Panc1 (cell line): ENCODE measurements at regions not wholly inside any gene's neighbourhood (a gene's known extent, or its start where the extent isn't known, plus 50 kb on each side); places are given as distances from the start of the nearest gene placed in this dataset.

Experiments used
- ATAC-seq: fragments of 200-7000 bp; cut with Tn5 transposase; 2 replicates; pipeline ENCODE4 v1.9.1; 2020; ENCODE audit warnings: mild to moderate bottlenecking, moderate library complexity
- BruUV-seq: library from RNA; stranded (reverse); fragments of 400-500 nt; replicated peaks from 2 replicates; lab custom pipeline; 2021; lab: Mats Ljungman, UMichigan
- CTCF ChIA-PET: fragments of 300-600 bp; sonication (Branson Sonifier 250); formaldehyde crosslinking; loops from one replicate; lab custom pipeline; 2022; ENCODE audit warnings: antibody characterized with exemption; lab: Charles Lee
- POLR2A ChIA-PET: fragments of 300-600 bp; sonication (Branson Sonifier 250); formaldehyde crosslinking; loops from one replicate; lab custom pipeline; 2022; ENCODE audit warnings: antibody characterized with exemption; lab: Charles Lee
- DNase-seq: peaks from one replicate; pipeline ENCODE4 v3.0.0-alpha.2; 2010; ENCODE audit warnings: low read depth, low spot score
- H3K27ac ChIP-seq: 2 replicates; pipeline ENCODE4 v1.5.1; 2011; ENCODE audit warnings: mild to moderate bottlenecking, low read length, inconsistent platforms
- H3K27me3 ChIP-seq: fragments of 200-500 bp; sonication (Bioruptor generic); 2 replicates; pipeline ENCODE4 v1.6.0; 2014; ENCODE audit warnings: low read length, inconsistent platforms; ENCODE audit not compliant: control insufficient read depth, insufficient read depth
- H3K36me3 ChIP-seq: fragments of 200-500 bp; sonication (Bioruptor generic); 2 replicates; pipeline ENCODE4 v1.5.1; 2014; ENCODE audit warnings: inconsistent platforms, mild to moderate bottlenecking, low read length, moderate library complexity; ENCODE audit not compliant: control insufficient read depth, insufficient read depth
- H3K4me1 ChIP-seq: 2 replicates; pipeline ENCODE4 v1.5.1; 2011; ENCODE audit warnings: inconsistent platforms, mild to moderate bottlenecking, low read length, moderate library complexity; ENCODE audit not compliant: control insufficient read depth, insufficient read depth
- H3K4me3 ChIP-seq, 2 experiments: 2 replicates each; pipeline ENCODE4 v1.5.1; 2011 to 2012; ENCODE audit warnings: low read depth in 2 of 2, low read length in 2 of 2, mild to moderate bottlenecking in 2 of 2, inconsistent platforms in 1 of 2, moderate library complexity in 1 of 2
- H3K9me3 ChIP-seq: fragments of 200-500 bp; sonication (Bioruptor generic); 2 replicates; pipeline ENCODE4 v1.5.1; 2014; ENCODE audit warnings: low read depth, mild to moderate bottlenecking, inconsistent platforms, low read length, moderate library complexity; ENCODE audit not compliant: control insufficient read depth, insufficient read depth
- CTCF ChIP-seq: fragments of 450-650 bp; IDR thresholded peaks from 2 replicates; pipeline ENCODE4 v1.5.1; 2017; ENCODE audit warnings: mild to moderate bottlenecking
- POLR2AphosphoS5 ChIP-seq: IDR thresholded peaks from 2 replicates; pipeline ENCODE4 v1.6.1; 2012; ENCODE audit warnings: mild to moderate bottlenecking, low read depth, low read length, moderate library complexity
- REST ChIP-seq, 2 experiments: IDR thresholded peaks; 2 replicates each; pipeline ENCODE4 v1.6.1; 2011 to 2012; ENCODE audit warnings: low read depth in 2 of 2, control low read depth in 1 of 2, low read length in 1 of 2, mild to moderate bottlenecking in 1 of 2, moderate library complexity in 1 of 2; ENCODE audit not compliant: insufficient read depth in 1 of 2
- SIN3A ChIP-seq: IDR thresholded peaks from 2 replicates; pipeline ENCODE4 v1.6.1; 2012; ENCODE audit warnings: low read depth, mild to moderate bottlenecking, low read length, moderate library complexity, borderline replicate concordance; ENCODE audit not compliant: insufficient read depth
- TCF7L2 ChIP-seq: IDR thresholded peaks from 2 replicates; pipeline ENCODE4 v1.6.1; 2011; ENCODE audit warnings: mild to moderate bottlenecking, low read depth, low read length, inconsistent platforms
- in situ Hi-C: cut with HindIII; loops from 2 replicates; pipeline ENCODE4 v1.10.0; 2016; ENCODE audit warnings: low sequenced_read_pairs, low pct_unique_long_range_greater_than_20kb
- intact Hi-C: fragments of 100-400 bp; cut with micrococcal nuclease; formaldehyde crosslinking; loops from one replicate; pipeline ENCODE4 v1.10.0; 2022; ENCODE audit not compliant: unreplicated experiment

- TF ChIP-seq CTCF: no peak
- no peak for TF ChIP-seq SIN3A
- no peak overlapping the region for H3K27ac ChIP-seq
- CTCF ChIA-PET: no interaction called here
- ATAC-seq (no peak), DNase-seq (no peak)
- intact Hi-C loops (no loop called here), in situ Hi-C loops (no loop called here)
- no peaks in the 10 kb centered on the region for H3K27me3 ChIP-seq
- POLR2A ChIA-PET: no interaction called here
- H3K4me1 ChIP-seq: no peaks in the 10 kb centered on the region
- H3K4me3 ChIP-seq: no peak overlapping the region
- H3K36me3 ChIP-seq: no peaks in the 10 kb centered on the region
- BruUV-seq: no TSS peak
- H3K9me3 ChIP-seq: no peaks in the 10 kb centered on the region
Measured at GRCh38 chr7:145156834-145157233, 321.0 kb upstream of the TPK1 start.

GRCh38 chr7:145152589-145152988, 316.7 kb upstream of the TPK1 start:
- intact Hi-C loops: no loop called here
- no peak overlapping the region for H3K27ac ChIP-seq
- BruUV-seq: no TSS peak
- ChIA-PET POLR2A (no interaction called here), CTCF (no interaction called here)
- in situ Hi-C loops: no loop called here
- H3K36me3 ChIP-seq: no peaks in the 10 kb centered on the region
- H3K4me3 ChIP-seq: no peak overlapping the region
- ATAC-seq (no peak), DNase-seq (no peak)
- H3K4me1 ChIP-seq: no peaks in the 10 kb centered on the region
- TF ChIP-seq TCF7L2 (no peak), REST (IDR thresholded peaks at IDR 0.05; ENCODE audit: insufficient read depth in 1 of 2, low read depth in 2 of 2, low read length in 1 of 2) (no peak), CTCF (no peak), SIN3A (no peak), POLR2AphosphoS5 (no peak)
- no peaks in the 10 kb centered on the region for H3K27me3 ChIP-seq
- no peaks in the 10 kb centered on the region for H3K9me3 ChIP-seq

GRCh38 chr7:145151676-145152075, 315.8 kb upstream of the TPK1 start:
- in situ Hi-C loops (no loop called here), intact Hi-C loops (no loop called here)
- no peaks in the 10 kb centered on the region for H3K27me3 ChIP-seq
- H3K4me1 ChIP-seq: no peaks in the 10 kb centered on the region
- H3K27ac ChIP-seq: no peak overlapping the region
- CTCF ChIA-PET: no interaction called here
- no peak overlapping the region for H3K4me3 ChIP-seq
- ATAC-seq (no peak), DNase-seq (no peak)
- POLR2A ChIA-PET: no interaction called here
- TF ChIP-seq SIN3A (no peak), REST (IDR thresholded peaks at IDR 0.05; ENCODE audit: insufficient read depth in 1 of 2, low read depth in 2 of 2, low read length in 1 of 2) (no peak), CTCF (no peak), POLR2AphosphoS5 (no peak), TCF7L2 (no peak)
- no peaks in the 10 kb centered on the region for H3K9me3 ChIP-seq
- BruUV-seq: no TSS peak
- H3K36me3 ChIP-seq: no peaks in the 10 kb centered on the region
